GM21515 (cell line): ENCODE measurements at regions not wholly inside any gene's neighbourhood (a gene's known extent, or its start where the extent isn't known, plus 50 kb on each side); places are given as distances from the start of the nearest gene placed in this dataset.
"Not testable (repeated sequence)": the region's sequence is repeated elsewhere in the genome, so short reads cannot be mapped to it uniquely, and the experiment has no call there.

Experiments
- ATAC-seq: cut with Tn5 transposase; IDR thresholded peaks from one replicate; pipeline ENCODE4 v1.9.1; 2021; ENCODE audit not compliant: unreplicated experiment

- ATAC-seq: no peak
Measured at GRCh38 chr7:12002428-12002827, 170.4 kb upstream of the THSD7A start.

- no peak for ATAC-seq
Measured at GRCh38 chr7:12004581-12004980, 172.6 kb upstream of the THSD7A start.

- ATAC-seq: no peak
Measured at GRCh38 chr7:12007576-12007975, 175.6 kb upstream of the THSD7A start.

- no peak for ATAC-seq
Measured at GRCh38 chr7:12013983-12014382, 182.0 kb upstream of the THSD7A start.

GRCh38 chr7:12016439-12016838 lies 184.4 kb upstream of the THSD7A start:
- no peak for ATAC-seq

- ATAC-seq: no peak
Measured at GRCh38 chr7:12017046-12017445, 185.0 kb upstream of the THSD7A start.

GRCh38 chr7:12022011-12022410 lies 189.1 kb upstream of the TMEM106B start:
- not testable (repeated sequence) for ATAC-seq

- no peak for ATAC-seq
Measured at GRCh38 chr7:12025246-12025645, 185.8 kb upstream of the TMEM106B start.

GRCh38 chr7:12028508-12028907 lies 182.6 kb upstream of the TMEM106B start:
- ATAC-seq: no peak

GRCh38 chr7:12030116-12030515 lies 181.0 kb upstream of the TMEM106B start:
- ATAC-seq: no peak

GRCh38 chr7:12031186-12031585 lies 179.9 kb upstream of the TMEM106B start:
- ATAC-seq: no peak

GRCh38 chr7:12031638-12032037 lies 179.5 kb upstream of the TMEM106B start:
- no peak for ATAC-seq

GRCh38 chr7:12032146-12032545 lies 178.9 kb upstream of the TMEM106B start:
- no peak for ATAC-seq

- not testable (repeated sequence) for ATAC-seq
Measured at GRCh38 chr7:12043457-12043856, 167.6 kb upstream of the TMEM106B start.

- ATAC-seq: no peak
Measured at GRCh38 chr7:12052211-12052610, 158.9 kb upstream of the TMEM106B start.

- ATAC-seq: no peak
Measured at GRCh38 chr7:12053561-12053960, 157.5 kb upstream of the TMEM106B start.

- no peak for ATAC-seq
Measured at GRCh38 chr7:12054830-12055229, 156.3 kb upstream of the TMEM106B start.

GRCh38 chr7:12056381-12056780 lies 154.7 kb upstream of the TMEM106B start:
- ATAC-seq: no peak

GRCh38 chr7:12056977-12057376 lies 154.1 kb upstream of the TMEM106B start:
- no peak for ATAC-seq

- ATAC-seq: no peak
Measured at GRCh38 chr7:12062062-12062461, 149.0 kb upstream of the TMEM106B start.

- ATAC-seq: no peak
Measured at GRCh38 chr7:12064586-12065127, 146.4 kb upstream of the TMEM106B start.

- no peak for ATAC-seq
Measured at GRCh38 chr7:12066004-12066403, 145.1 kb upstream of the TMEM106B start.

- ATAC-seq: no peak
Measured at GRCh38 chr7:12066521-12066920, 144.6 kb upstream of the TMEM106B start.
